GM12874 (cell line): ENCODE measurements at regions not wholly inside any gene's neighbourhood (a gene's known extent, or its start where the extent isn't known, plus 50 kb on each side); places are given as distances from the start of the nearest gene placed in this dataset.

Experiments
- TF ChIP-seq, protein P1 (sequence below): IDR thresholded peaks from 2 replicates; pipeline ENCODE4 v1.5.1; 2011; ENCODE audit warnings: low read depth, mild to moderate bottlenecking, control low read depth, low read length, moderate library complexity; ENCODE audit not compliant: insufficient read depth

DNA sequence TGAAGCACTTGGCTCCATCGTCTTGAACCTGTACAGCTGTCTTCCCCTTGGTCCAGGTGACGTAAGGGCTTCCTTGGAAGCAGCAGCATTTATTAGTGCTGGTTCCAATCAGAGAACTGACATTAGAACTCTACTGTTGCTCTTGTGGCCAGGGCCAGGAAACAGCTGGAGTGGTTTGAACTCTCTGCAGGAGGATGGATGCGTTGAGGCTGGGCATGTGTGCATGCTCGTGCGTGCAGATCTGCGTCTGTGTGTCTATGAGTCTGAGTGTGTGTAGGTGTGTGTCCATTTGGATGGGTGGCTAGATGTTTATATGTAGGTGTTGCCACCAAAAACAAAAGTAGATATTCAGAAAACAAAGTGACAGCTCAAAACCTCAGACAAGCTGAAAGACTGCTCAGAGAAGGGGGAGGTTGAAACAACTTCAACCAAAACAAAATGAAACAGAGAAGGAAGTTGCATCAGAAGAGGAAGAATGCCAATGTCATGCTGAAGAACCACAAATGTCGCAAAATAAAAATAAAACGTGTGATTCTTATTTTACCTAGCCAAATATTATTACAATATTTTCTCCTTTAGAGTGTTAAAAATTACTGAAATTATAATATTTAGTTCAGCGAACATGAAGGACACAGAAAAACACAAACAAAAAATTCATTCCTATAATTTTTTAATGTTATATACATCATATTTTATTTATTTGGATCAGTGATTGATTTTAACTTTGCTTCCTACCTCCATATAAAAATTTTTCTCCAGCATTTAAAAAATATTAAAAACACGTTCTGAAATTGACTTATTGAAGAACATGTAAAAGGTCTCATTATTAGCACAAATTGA is 96.1 kb upstream of the MKLN1 start:
- TF ChIP-seq, protein P1, sequence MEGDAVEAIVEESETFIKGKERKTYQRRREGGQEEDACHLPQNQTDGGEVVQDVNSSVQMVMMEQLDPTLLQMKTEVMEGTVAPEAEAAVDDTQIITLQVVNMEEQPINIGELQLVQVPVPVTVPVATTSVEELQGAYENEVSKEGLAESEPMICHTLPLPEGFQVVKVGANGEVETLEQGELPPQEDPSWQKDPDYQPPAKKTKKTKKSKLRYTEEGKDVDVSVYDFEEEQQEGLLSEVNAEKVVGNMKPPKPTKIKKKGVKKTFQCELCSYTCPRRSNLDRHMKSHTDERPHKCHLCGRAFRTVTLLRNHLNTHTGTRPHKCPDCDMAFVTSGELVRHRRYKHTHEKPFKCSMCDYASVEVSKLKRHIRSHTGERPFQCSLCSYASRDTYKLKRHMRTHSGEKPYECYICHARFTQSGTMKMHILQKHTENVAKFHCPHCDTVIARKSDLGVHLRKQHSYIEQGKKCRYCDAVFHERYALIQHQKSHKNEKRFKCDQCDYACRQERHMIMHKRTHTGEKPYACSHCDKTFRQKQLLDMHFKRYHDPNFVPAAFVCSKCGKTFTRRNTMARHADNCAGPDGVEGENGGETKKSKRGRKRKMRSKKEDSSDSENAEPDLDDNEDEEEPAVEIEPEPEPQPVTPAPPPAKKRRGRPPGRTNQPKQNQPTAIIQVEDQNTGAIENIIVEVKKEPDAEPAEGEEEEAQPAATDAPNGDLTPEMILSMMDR, result no peak

DNA sequence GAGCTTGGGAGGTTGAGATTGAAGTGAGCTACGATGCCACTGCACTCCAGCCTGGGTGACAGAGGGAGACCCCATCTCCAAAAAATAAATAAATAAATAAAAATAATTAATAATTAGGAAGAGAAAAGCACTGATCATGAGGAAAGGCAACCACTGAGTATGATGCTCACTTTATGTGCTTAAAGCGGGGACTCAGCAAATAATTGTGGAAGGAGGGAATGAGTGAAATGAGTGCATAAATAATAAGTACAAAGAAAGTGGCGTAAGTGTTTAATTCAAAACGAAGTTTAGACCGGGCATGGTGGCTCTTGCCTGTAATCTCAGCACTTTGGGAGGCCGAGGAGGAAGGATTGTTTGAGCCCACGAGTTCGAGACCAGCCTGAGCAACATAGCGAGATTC is 94.9 kb upstream of the MKLN1 start:
- TF ChIP-seq, protein P1, result no peak

DNA sequence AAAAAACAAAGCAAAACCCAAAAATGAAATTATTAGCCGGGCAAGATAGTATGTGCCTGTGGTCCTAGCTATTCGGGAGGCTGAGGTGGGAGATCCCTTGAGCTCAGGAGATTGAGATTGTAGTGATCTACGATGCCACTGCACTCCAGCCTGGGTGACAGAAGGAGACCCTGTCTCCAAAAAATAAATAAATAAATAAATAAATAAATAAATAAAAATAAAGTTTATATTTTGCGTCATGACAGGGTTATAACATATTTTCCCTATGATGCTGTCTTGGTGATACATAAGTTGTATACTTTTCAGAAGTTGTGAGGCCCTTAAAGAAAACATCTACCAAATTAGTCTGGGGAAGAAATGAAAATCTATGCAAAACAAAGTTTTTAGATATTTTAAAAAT is 94.5 kb upstream of the MKLN1 start:
- TF ChIP-seq, protein P1, result no peak

DNA sequence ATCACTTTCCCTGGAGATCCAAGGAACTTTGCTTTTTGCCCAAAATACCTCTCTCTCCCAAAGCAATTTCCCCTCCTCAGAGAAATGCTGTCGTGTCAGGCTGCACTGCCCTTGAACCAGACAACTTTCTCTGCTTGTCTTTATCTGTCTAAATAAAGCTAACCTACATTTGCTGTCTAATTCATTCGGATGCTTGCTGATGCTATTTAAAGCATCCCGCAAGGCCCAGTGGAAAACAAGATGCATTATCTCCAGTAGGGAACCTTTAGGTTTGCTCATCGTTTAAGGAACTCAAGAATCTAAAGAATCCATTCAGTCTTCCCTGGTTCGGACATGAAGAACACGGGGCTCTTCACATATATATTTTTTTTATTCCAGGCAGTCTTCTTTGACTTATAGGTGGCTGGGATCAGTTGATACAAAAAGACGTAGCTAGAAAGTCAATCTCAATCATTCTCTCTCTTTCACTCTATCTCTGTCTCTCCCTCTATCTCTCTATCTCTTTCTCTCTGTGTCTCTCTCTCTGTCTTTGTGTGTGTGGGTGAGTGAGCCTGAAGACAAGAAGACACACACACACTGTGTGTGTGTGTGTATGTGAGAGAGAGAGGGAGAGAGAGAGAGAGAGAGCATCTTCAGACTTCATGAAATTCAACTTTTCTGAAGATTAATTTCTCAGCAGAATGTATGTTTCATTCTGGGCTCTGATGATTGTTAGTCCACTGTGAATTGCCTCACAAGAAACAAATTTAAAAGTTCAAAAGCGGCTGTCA is 92.8 kb upstream of the MKLN1 start:
- TF ChIP-seq, protein P1, result no peak

DNA sequence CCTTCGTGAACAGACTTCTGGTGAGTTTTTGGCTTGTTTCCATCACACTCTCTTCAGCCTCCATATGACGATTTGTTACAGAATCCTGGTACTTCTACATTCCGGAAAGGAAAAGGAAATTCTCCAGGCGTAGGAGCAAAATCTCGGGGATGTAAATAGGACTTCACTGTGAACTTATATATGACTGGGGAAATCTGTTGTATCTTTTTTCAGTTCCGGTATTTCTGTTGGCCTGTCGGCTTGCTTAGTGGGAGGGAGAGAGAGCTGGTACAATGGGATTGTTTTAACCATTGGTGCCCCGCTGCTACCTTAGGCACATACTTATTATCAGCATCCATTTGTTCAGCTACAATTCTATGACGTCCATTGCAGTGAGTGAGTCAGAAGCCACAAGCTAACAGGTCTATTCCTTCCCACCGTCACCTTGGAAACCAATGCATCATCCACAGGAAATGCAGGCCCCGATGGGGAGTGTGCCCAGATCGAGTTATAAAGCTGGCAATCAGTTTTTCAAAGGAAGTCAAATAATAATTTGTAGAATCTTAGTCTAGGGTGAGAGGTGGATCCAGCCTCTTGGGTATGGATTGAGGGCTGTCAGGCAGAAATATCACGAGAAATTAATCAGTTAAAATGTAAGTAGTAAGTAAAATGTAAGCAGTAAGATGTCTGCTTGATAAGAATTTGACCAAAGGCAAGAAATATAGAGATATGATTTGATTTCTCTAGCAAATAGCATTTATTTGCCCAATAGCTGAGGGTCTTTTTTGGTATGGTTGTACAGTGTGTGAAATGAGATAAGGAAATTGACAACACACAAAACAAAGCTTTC is 92.0 kb upstream of the MKLN1 start:
- TF ChIP-seq, protein P1, result no peak

DNA sequence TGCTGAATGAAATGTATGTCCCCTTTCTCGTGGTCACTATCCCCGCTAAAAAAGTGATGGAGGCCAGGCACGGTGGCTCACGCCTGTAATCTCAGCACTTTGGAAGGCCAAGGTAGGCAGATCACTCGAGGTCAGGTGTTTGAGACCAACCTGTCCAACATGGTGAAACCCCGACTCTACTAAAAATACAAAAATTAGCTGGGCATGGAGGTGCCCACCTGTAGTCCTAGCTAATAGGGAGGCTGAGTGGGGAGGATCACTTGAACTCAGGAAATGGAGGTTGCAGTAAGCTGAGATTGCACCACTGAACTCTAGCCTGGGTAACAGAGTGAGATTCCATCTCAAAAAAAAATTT is 91.4 kb upstream of the MKLN1 start:
- TF ChIP-seq, protein P1, result no peak

DNA sequence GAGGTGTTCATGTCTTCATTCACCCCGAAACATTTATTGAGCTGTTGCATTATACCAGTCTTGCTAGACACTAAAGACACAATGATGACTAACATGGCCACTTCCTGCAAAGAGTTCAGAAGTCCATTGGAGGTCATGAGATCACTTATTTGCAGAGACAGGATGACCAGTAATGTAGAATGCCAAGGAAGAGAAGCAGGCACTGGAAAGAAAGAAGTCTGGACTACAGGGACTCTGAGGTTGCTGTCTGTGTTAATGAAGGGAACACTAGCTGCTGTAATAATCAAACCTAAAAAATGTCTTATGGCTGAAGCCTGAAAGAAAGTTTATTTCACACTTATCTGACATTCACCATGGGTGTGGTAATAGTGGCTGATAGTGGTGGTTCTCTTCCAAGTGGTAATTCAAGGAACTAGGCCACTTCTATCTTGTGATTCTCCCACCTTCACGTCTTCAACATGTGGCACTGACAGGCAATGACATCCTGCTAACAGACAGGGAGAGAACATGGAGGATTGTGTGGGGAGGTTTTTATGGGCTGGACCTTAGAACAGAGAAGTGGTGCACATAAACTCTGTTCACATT is 89.2 kb upstream of the MKLN1 start:
- TF ChIP-seq, protein P1, result no peak
